Activated naive CD8-positive, alpha-beta T cell (primary cell): ENCODE measurements at regions not wholly inside any gene's neighbourhood (a gene's known extent, or its start where the extent isn't known, plus 50 kb on each side); places are given as distances from the start of the nearest gene placed in this dataset.
"Not testable (repeated sequence)": the region's sequence is repeated elsewhere in the genome, so short reads cannot be mapped to it uniquely, and the experiment has no call there.

Experiments
- H3K27ac Mint-ChIP-seq: one replicate; pipeline ENCODE4 v1.8.0; 2021; ENCODE audit warnings: mixed read lengths
- H3K27me3 Mint-ChIP-seq: one replicate; pipeline ENCODE4 v1.8.0; 2021; ENCODE audit warnings: mixed read lengths
- H3K36me3 Mint-ChIP-seq: one replicate; pipeline ENCODE4 v1.8.0; 2021; ENCODE audit warnings: mixed read lengths
- H3K4me1 Mint-ChIP-seq: one replicate; pipeline ENCODE4 v1.8.0; 2021; ENCODE audit warnings: low read depth, mixed read lengths
- H3K4me3 Mint-ChIP-seq: one replicate; pipeline ENCODE4 v1.8.0; 2021; ENCODE audit warnings: mild to moderate bottlenecking, mixed read lengths
- H3K9me3 Mint-ChIP-seq: one replicate; pipeline ENCODE4 v1.8.0; 2021; ENCODE audit warnings: low read depth, mixed read lengths

- no peaks in the 10 kb centered on the region for H3K4me1 Mint-ChIP-seq
- H3K27me3 Mint-ChIP-seq, result no peaks in the 10 kb centered on the region
- H3K36me3 Mint-ChIP-seq, result no peaks in the 10 kb centered on the region
- no peaks in the 10 kb centered on the region for H3K9me3 Mint-ChIP-seq
- no peak overlapping the region for H3K4me3 Mint-ChIP-seq
- H3K27ac Mint-ChIP-seq, result no peak overlapping the region
Observed at GRCh38 chrX:9390121-9390520, 74.7 kb upstream of the TBL1X start.

GRCh38 chrX:9390693-9391368 lies 74.0 kb upstream of the TBL1X start:
- no peaks in the 10 kb centered on the region for H3K9me3 Mint-ChIP-seq

GRCh38 chrX:9392445-9392844 lies 72.4 kb upstream of the TBL1X start:
- no peak overlapping the region for H3K27ac Mint-ChIP-seq
- no peaks in the 10 kb centered on the region for H3K9me3 Mint-ChIP-seq
- H3K27me3 Mint-ChIP-seq, result no peaks in the 10 kb centered on the region
- H3K4me1 Mint-ChIP-seq, result peaks cover 4% of the 10 kb centered on the region
- H3K36me3 Mint-ChIP-seq, result no peaks in the 10 kb centered on the region
- no peak overlapping the region for H3K4me3 Mint-ChIP-seq

More at GRCh38 chrX:9390693-9391368, 74.0 kb upstream of the TBL1X start:
- Mint-ChIP-seq H3K27ac (no peak overlapping the region), H3K36me3 (no peaks in the 10 kb centered on the region), H3K4me1 (peaks cover 2% of the 10 kb centered on the region), H3K4me3 (no peak overlapping the region), H3K27me3 (no peaks in the 10 kb centered on the region)

- Mint-ChIP-seq H3K27ac (no peak overlapping the region), H3K4me1 (peaks cover 4% of the 10 kb centered on the region), H3K9me3 (no peaks in the 10 kb centered on the region), H3K36me3 (no peaks in the 10 kb centered on the region), H3K27me3 (no peaks in the 10 kb centered on the region), H3K4me3 (no peak overlapping the region)
Observed at GRCh38 chrX:9393571-9393970, 71.3 kb upstream of the TBL1X start.

GRCh38 chrX:9394212-9394611 lies 70.6 kb upstream of the TBL1X start:
- H3K4me3 Mint-ChIP-seq, result no peak overlapping the region
- no peaks in the 10 kb centered on the region for H3K27me3 Mint-ChIP-seq
- no peaks in the 10 kb centered on the region for H3K9me3 Mint-ChIP-seq
- H3K27ac Mint-ChIP-seq, result no peak overlapping the region
- H3K36me3 Mint-ChIP-seq, result no peaks in the 10 kb centered on the region
- peaks cover 4% of the 10 kb centered on the region for H3K4me1 Mint-ChIP-seq

- Mint-ChIP-seq H3K27ac (no peak overlapping the region), H3K4me3 (no peak overlapping the region), H3K36me3 (no peaks in the 10 kb centered on the region), H3K27me3 (no peaks in the 10 kb centered on the region), H3K9me3 (no peaks in the 10 kb centered on the region), H3K4me1 (peaks cover 4% of the 10 kb centered on the region)
Observed at GRCh38 chrX:9396930-9397329, 67.9 kb upstream of the TBL1X start.

GRCh38 chrX:9401051-9401450 lies 63.8 kb upstream of the TBL1X start:
- H3K4me1 Mint-ChIP-seq, result peaks cover 2% of the 10 kb centered on the region
- no peaks in the 10 kb centered on the region for H3K27me3 Mint-ChIP-seq
- no peak overlapping the region for H3K27ac Mint-ChIP-seq
- H3K9me3 Mint-ChIP-seq, result no peaks in the 10 kb centered on the region
- H3K4me3 Mint-ChIP-seq, result no peak overlapping the region
- no peaks in the 10 kb centered on the region for H3K36me3 Mint-ChIP-seq

- H3K9me3 Mint-ChIP-seq, result no peaks in the 10 kb centered on the region
- no peak overlapping the region for H3K27ac Mint-ChIP-seq
- H3K27me3 Mint-ChIP-seq, result no peaks in the 10 kb centered on the region
- no peaks in the 10 kb centered on the region for H3K4me1 Mint-ChIP-seq
- no peak overlapping the region for H3K4me3 Mint-ChIP-seq
- H3K36me3 Mint-ChIP-seq, result no peaks in the 10 kb centered on the region
Observed at GRCh38 chrX:9403374-9403773, 61.5 kb upstream of the TBL1X start.

- not testable (repeated sequence) for H3K9me3 Mint-ChIP-seq, H3K27ac Mint-ChIP-seq, H3K36me3 Mint-ChIP-seq, H3K4me1 Mint-ChIP-seq, H3K27me3 Mint-ChIP-seq, H3K4me3 Mint-ChIP-seq
Observed at GRCh38 chrX:9405635-9406034, 59.2 kb upstream of the TBL1X start.

GRCh38 chrX:9410889-9411288 lies 54.0 kb upstream of the TBL1X start:
- H3K4me3 Mint-ChIP-seq, H3K36me3 Mint-ChIP-seq, H3K27ac Mint-ChIP-seq, H3K4me1 Mint-ChIP-seq, H3K27me3 Mint-ChIP-seq, H3K9me3 Mint-ChIP-seq: not testable (repeated sequence)

- not testable (repeated sequence) for H3K4me1 Mint-ChIP-seq, H3K36me3 Mint-ChIP-seq, H3K27ac Mint-ChIP-seq
Observed at GRCh38 chrX:9411682-9412081, 53.2 kb upstream of the TBL1X start.

GRCh38 chrX:9414416-9414815 lies 50.4 kb upstream of the TBL1X start:
- Mint-ChIP-seq H3K4me3 (no peak overlapping the region), H3K27me3 (no peaks in the 10 kb centered on the region), H3K4me1 (no peaks in the 10 kb centered on the region), H3K36me3 (no peaks in the 10 kb centered on the region), H3K27ac (no peak overlapping the region), H3K9me3 (no peaks in the 10 kb centered on the region)

More at GRCh38 chrX:9411682-9412081, 53.2 kb upstream of the TBL1X start:
- H3K27me3 Mint-ChIP-seq, H3K4me3 Mint-ChIP-seq, H3K9me3 Mint-ChIP-seq: not testable (repeated sequence)
